NCI-H2196 (cell line): ENCODE measurements at regions not wholly inside any gene's neighbourhood (a gene's known extent, or its start where the extent isn't known, plus 50 kb on each side); places are given as distances from the start of the nearest gene placed in this dataset.
"Not testable (repeated sequence)": the region's sequence is repeated elsewhere in the genome, so short reads cannot be mapped to it uniquely, and the experiment has no call there.

Experiments
- DNase-seq: peaks from one replicate; lab custom pipeline; 2025; ENCODE audit not compliant: unreplicated experiment; lab: John Stamatoyannopoulos, UW

GRCh38 chr1:188778578-188778977, 1699.1 kb downstream of the BRINP3 start:
- DNase-seq: no peak

GRCh38 chr1:188782220-188782841, 1695.3 kb downstream of the BRINP3 start:
- DNase-seq: peak; percentile 32

GRCh38 chr1:188794969-188795368, 1682.7 kb downstream of the BRINP3 start:
- DNase-seq: no peak

GRCh38 chr1:188812153-188812552, 1665.5 kb downstream of the BRINP3 start:
- not testable (repeated sequence) for DNase-seq

GRCh38 chr1:188812836-188813573, 1664.7 kb downstream of the BRINP3 start:
- DNase-seq: not testable (repeated sequence)

- DNase-seq: no peak
Observed at GRCh38 chr1:188817814-188818213, 1659.8 kb downstream of the BRINP3 start.

GRCh38 chr1:188822248-188822647, 1655.4 kb downstream of the BRINP3 start:
- no peak for DNase-seq

- DNase-seq: no peak
Observed at GRCh38 chr1:188825471-188825870, 1652.2 kb downstream of the BRINP3 start.

- DNase-seq: no peak
Observed at GRCh38 chr1:188826800-188827199, 1650.9 kb downstream of the BRINP3 start.

- no peak for DNase-seq
Observed at GRCh38 chr1:188827400-188827799, 1650.3 kb downstream of the BRINP3 start.

GRCh38 chr1:188841111-188841696, 1636.5 kb downstream of the BRINP3 start:
- DNase-seq: not testable (repeated sequence)

- DNase-seq: no peak
Observed at GRCh38 chr1:188846468-188846867, 1631.2 kb downstream of the BRINP3 start.

- DNase-seq: no peak
Observed at GRCh38 chr1:188857526-188858087, 1620.1 kb downstream of the BRINP3 start.

- DNase-seq: no peak
Observed at GRCh38 chr1:188867614-188868013, 1610.0 kb downstream of the BRINP3 start.

GRCh38 chr1:188871164-188871563, 1606.5 kb downstream of the BRINP3 start:
- no peak for DNase-seq

- DNase-seq: no peak
Observed at GRCh38 chr1:188872376-188872775, 1605.3 kb downstream of the BRINP3 start.

- DNase-seq: no peak
Observed at GRCh38 chr1:188877668-188878067, 1600.0 kb downstream of the BRINP3 start.

GRCh38 chr1:188888386-188888785, 1589.3 kb downstream of the BRINP3 start:
- no peak for DNase-seq

- no peak for DNase-seq
Observed at GRCh38 chr1:188889166-188889565, 1588.5 kb downstream of the BRINP3 start.

GRCh38 chr1:188891958-188892357, 1585.7 kb downstream of the BRINP3 start:
- no peak for DNase-seq

GRCh38 chr1:188895611-188896010, 1582.1 kb downstream of the BRINP3 start:
- no peak for DNase-seq

- no peak for DNase-seq
Observed at GRCh38 chr1:188903241-188903640, 1574.4 kb downstream of the BRINP3 start.
